ENCODE measurements at regions not wholly inside any gene's neighbourhood (a gene's known extent, or its start where the extent isn't known, plus 50 kb on each side); places are given as distances from the start of the nearest gene placed in this dataset.

DNA sequence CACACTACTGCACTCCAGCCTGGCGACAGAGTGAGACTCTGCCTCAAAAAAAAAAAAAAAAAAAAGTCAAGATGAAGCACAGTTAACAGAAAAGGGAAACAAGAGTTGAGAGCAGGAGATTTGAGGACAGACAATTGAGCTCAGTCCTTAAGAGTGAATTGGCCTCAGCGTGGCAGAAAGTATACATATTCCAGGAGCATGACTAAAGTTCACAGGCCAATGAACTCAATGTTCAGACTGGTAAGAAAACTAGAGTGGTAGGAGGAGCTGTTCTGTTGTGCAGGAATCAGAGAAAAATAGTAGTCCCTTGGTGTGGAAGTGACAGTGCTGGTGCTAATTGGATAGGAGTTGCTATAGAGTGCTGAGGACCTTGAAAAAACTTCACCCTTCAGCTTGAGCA, 60.0 kb downstream of the NRN1 start:
- no peak overlapping the region for H3K14ac ChIP-seq (ENCODE audit: low read length)
- H3K23ac ChIP-seq (ENCODE audit: low read length): no peak overlapping the region
- no peak for DNase-seq
- H3K9me3 ChIP-seq (ENCODE audit: insufficient read depth, low read depth, low read length): no peaks in the 10 kb centered on the region
- H4K8ac ChIP-seq (ENCODE audit: low read depth, low read length): no peak overlapping the region
- H3K9ac ChIP-seq (ENCODE audit: low read length): no peak overlapping the region
- no peak overlapping the region for H2BK12ac ChIP-seq (ENCODE audit: low read length)
- H3K79me1 ChIP-seq (ENCODE audit: low read length): no peaks in the 10 kb centered on the region
- no peak overlapping the region for H2AFZ ChIP-seq (ENCODE audit: insufficient read depth, low read length, poor library complexity)
- no peaks in the 10 kb centered on the region for H3K27me3 ChIP-seq (ENCODE audit: insufficient read depth, low read length)
- no peaks in the 10 kb centered on the region for H3K4me1 ChIP-seq (ENCODE audit: control insufficient read depth in 1 of 2, insufficient read depth in 2 of 2, low read length in 2 of 2)
- H3K4me2 ChIP-seq (ENCODE audit: low read length): no peak overlapping the region
- no peak overlapping the region for H3K27ac ChIP-seq (ENCODE audit: low read depth, low read length)
- no peak overlapping the region for H3K18ac ChIP-seq (ENCODE audit: low read length)
- H2BK5ac ChIP-seq (ENCODE audit: low read depth, low read length, poor library complexity): no peak overlapping the region
- no peak overlapping the region for H4K12ac ChIP-seq (ENCODE audit: low read depth, low read length)
- H3K36me3 ChIP-seq (ENCODE audit: control insufficient read depth in 1 of 2, insufficient read depth in 2 of 2, low read length in 2 of 2): no peaks in the 10 kb centered on the region
- no peak overlapping the region for H3K4me3 ChIP-seq (ENCODE audit: low read depth, low read length)
- no peak overlapping the region for H3K4ac ChIP-seq (ENCODE audit: low read depth, low read length)
- no peak overlapping the region for H2BK120ac ChIP-seq (ENCODE audit: insufficient read depth, low read length, poor library complexity)
- no CpG with 5 or more reads among the region's 2 CpGs for WGBS (ENCODE audit: extremely low coverage, insufficient coverage, insufficient read length)
- H2AK5ac ChIP-seq (ENCODE audit: low read length): no peak overlapping the region
- no peaks in the 10 kb centered on the region for H3K79me2 ChIP-seq (ENCODE audit: control insufficient read depth, insufficient read depth, low read length, poor library complexity)
- H4K91ac ChIP-seq (ENCODE audit: low read depth, low read length): no peak overlapping the region

DNA sequence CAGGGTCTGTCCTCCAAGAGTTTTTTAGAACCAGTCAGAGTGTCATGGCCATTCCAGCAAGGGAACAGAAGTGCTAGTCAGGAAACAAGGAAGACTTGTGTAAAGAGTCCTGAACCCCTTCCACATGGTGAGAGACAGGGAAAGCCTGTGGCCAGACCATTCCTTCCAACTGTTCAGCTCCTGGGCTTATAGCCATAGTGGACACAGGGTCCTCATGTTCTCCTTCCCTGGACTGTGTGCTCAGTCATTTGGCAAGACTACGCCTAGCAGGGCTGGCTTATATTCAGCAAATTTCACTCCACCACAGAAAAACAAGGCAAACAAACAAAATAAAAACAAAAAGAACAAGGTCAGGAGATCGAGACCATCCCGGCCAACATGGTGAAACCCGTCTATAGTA, 60.5 kb downstream of the NRN1 start:
- H3K27ac ChIP-seq (ENCODE audit: low read depth, low read length): no peak overlapping the region
- no peaks in the 10 kb centered on the region for H3K4me1 ChIP-seq (ENCODE audit: control insufficient read depth in 1 of 2, insufficient read depth in 2 of 2, low read length in 2 of 2)
- H3K14ac ChIP-seq (ENCODE audit: low read length): no peak overlapping the region
- H2BK12ac ChIP-seq (ENCODE audit: low read length): no peak overlapping the region
- H3K9me3 ChIP-seq (ENCODE audit: insufficient read depth, low read depth, low read length): no peaks in the 10 kb centered on the region
- DNase-seq: no peak
- no peaks in the 10 kb centered on the region for H3K36me3 ChIP-seq (ENCODE audit: control insufficient read depth in 1 of 2, insufficient read depth in 2 of 2, low read length in 2 of 2)
- no peak overlapping the region for H4K12ac ChIP-seq (ENCODE audit: low read depth, low read length)
- no peak overlapping the region for H3K4me3 ChIP-seq (ENCODE audit: low read depth, low read length)
- no peak overlapping the region for H3K4ac ChIP-seq (ENCODE audit: low read depth, low read length)
- H3K18ac ChIP-seq (ENCODE audit: low read length): no peak overlapping the region
- no peak overlapping the region for H3K9ac ChIP-seq (ENCODE audit: low read length)
- no peak overlapping the region for H2AFZ ChIP-seq (ENCODE audit: insufficient read depth, low read length, poor library complexity)
- no peak overlapping the region for H4K8ac ChIP-seq (ENCODE audit: low read depth, low read length)
- H2AK5ac ChIP-seq (ENCODE audit: low read length): no peak overlapping the region
- no peak overlapping the region for H3K23ac ChIP-seq (ENCODE audit: low read length)
- H3K27me3 ChIP-seq (ENCODE audit: insufficient read depth, low read length): no peaks in the 10 kb centered on the region
- H2BK5ac ChIP-seq (ENCODE audit: low read depth, low read length, poor library complexity): no peak overlapping the region
- H4K91ac ChIP-seq (ENCODE audit: low read depth, low read length): no peak overlapping the region
- no peaks in the 10 kb centered on the region for H3K79me1 ChIP-seq (ENCODE audit: low read length)
- no peaks in the 10 kb centered on the region for H3K79me2 ChIP-seq (ENCODE audit: control insufficient read depth, insufficient read depth, low read length, poor library complexity)
- WGBS (ENCODE audit: extremely low coverage, insufficient coverage, insufficient read length): no CpG with 5 or more reads among the region's 4 CpGs
- no peak overlapping the region for H3K4me2 ChIP-seq (ENCODE audit: low read length)
- no peak overlapping the region for H2BK120ac ChIP-seq (ENCODE audit: insufficient read depth, low read length, poor library complexity)

DNA sequence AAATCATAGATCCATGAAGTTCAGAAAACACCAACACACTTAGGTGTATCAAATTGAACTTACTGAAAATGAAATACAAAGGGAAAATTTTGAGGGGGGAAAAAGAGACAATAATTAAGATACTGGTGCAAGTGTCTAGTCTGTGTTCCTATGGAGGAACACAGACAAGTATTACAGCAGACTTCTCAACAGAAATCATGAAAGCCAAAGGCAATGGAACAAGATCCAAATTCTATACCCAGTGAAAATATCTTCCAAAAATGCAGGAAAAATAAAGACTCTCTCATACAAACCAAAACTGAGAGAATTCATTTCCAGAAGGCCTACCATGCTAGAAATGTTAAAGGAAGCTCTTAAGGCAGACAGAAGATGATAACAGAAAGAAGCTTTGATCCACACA, 63.1 kb downstream of the NRN1 start:
- H3K4ac ChIP-seq (ENCODE audit: low read depth, low read length): no peak overlapping the region
- H2BK120ac ChIP-seq (ENCODE audit: insufficient read depth, low read length, poor library complexity): no peak overlapping the region
- H3K79me2 ChIP-seq (ENCODE audit: control insufficient read depth, insufficient read depth, low read length, poor library complexity): no peaks in the 10 kb centered on the region
- no peak overlapping the region for H3K27ac ChIP-seq (ENCODE audit: low read depth, low read length)
- no peak for DNase-seq
- H3K4me1 ChIP-seq (ENCODE audit: control insufficient read depth in 1 of 2, insufficient read depth in 2 of 2, low read length in 2 of 2): no peaks in the 10 kb centered on the region
- no peak overlapping the region for H4K12ac ChIP-seq (ENCODE audit: low read depth, low read length)
- H2AK5ac ChIP-seq (ENCODE audit: low read length): no peak overlapping the region
- H2BK12ac ChIP-seq (ENCODE audit: low read length): no peak overlapping the region
- no peaks in the 10 kb centered on the region for H3K9me3 ChIP-seq (ENCODE audit: insufficient read depth, low read depth, low read length)
- H3K14ac ChIP-seq (ENCODE audit: low read length): no peak overlapping the region
- H4K91ac ChIP-seq (ENCODE audit: low read depth, low read length): no peak overlapping the region
- no peak overlapping the region for H3K18ac ChIP-seq (ENCODE audit: low read length)
- no peaks in the 10 kb centered on the region for H3K27me3 ChIP-seq (ENCODE audit: insufficient read depth, low read length)
- no peak overlapping the region for H3K9ac ChIP-seq (ENCODE audit: low read length)
- no peak overlapping the region for H2BK5ac ChIP-seq (ENCODE audit: low read depth, low read length, poor library complexity)
- no peaks in the 10 kb centered on the region for H3K79me1 ChIP-seq (ENCODE audit: low read length)
- no peak overlapping the region for H2AFZ ChIP-seq (ENCODE audit: insufficient read depth, low read length, poor library complexity)
- H3K4me3 ChIP-seq (ENCODE audit: low read depth, low read length): no peak overlapping the region
- H3K23ac ChIP-seq (ENCODE audit: low read length): no peak overlapping the region
- no peak overlapping the region for H4K8ac ChIP-seq (ENCODE audit: low read depth, low read length)
- no peak overlapping the region for H3K4me2 ChIP-seq (ENCODE audit: low read length)
- H3K36me3 ChIP-seq (ENCODE audit: control insufficient read depth in 1 of 2, insufficient read depth in 2 of 2, low read length in 2 of 2): no peaks in the 10 kb centered on the region

- no peak for DNase-seq
- Histone ChIP-seq H2AK5ac (ENCODE audit: low read length) (no peak overlapping the region), H2AFZ (ENCODE audit: insufficient read depth, low read length, poor library complexity) (no peak overlapping the region), H3K14ac (ENCODE audit: low read length) (no peak overlapping the region), H3K23ac (ENCODE audit: low read length) (no peak overlapping the region), H3K27me3 (ENCODE audit: insufficient read depth, low read length) (no peaks in the 10 kb centered on the region), H2BK5ac (ENCODE audit: low read depth, low read length, poor library complexity) (no peak overlapping the region), H4K8ac (ENCODE audit: low read depth, low read length) (no peak overlapping the region), H3K4ac (ENCODE audit: low read depth, low read length) (no peak overlapping the region), H3K9ac (ENCODE audit: low read length) (no peak overlapping the region), H4K12ac (ENCODE audit: low read depth, low read length) (no peak overlapping the region), H4K91ac (ENCODE audit: low read depth, low read length) (no peak overlapping the region), H3K79me1 (ENCODE audit: low read length) (no peaks in the 10 kb centered on the region), H3K36me3 (ENCODE audit: control insufficient read depth in 1 of 2, insufficient read depth in 2 of 2, low read length in 2 of 2) (no peaks in the 10 kb centered on the region), H3K27ac (ENCODE audit: low read depth, low read length) (no peak overlapping the region), H3K9me3 (ENCODE audit: insufficient read depth, low read depth, low read length) (no peaks in the 10 kb centered on the region), H3K4me3 (ENCODE audit: low read depth, low read length) (no peak overlapping the region), H2BK120ac (ENCODE audit: insufficient read depth, low read length, poor library complexity) (no peak overlapping the region), H2BK12ac (ENCODE audit: low read length) (no peak overlapping the region), H3K4me2 (ENCODE audit: low read length) (no peak overlapping the region), H3K4me1 (ENCODE audit: control insufficient read depth in 1 of 2, insufficient read depth in 2 of 2, low read length in 2 of 2) (no peaks in the 10 kb centered on the region), H3K79me2 (ENCODE audit: control insufficient read depth, insufficient read depth, low read length, poor library complexity) (no peaks in the 10 kb centered on the region), H3K18ac (ENCODE audit: low read length) (no peak overlapping the region)
- WGBS (ENCODE audit: extremely low coverage, insufficient coverage, insufficient read length): no CpG with 5 or more reads among the region's 1 CpG
These were observed 64.1 kb downstream of the NRN1 start for GRCh38 chr6:5942591-5942990.

- Histone ChIP-seq H3K9ac (ENCODE audit: low read length) (no peak overlapping the region), H3K9me3 (ENCODE audit: insufficient read depth, low read depth, low read length) (no peaks in the 10 kb centered on the region), H3K18ac (ENCODE audit: low read length) (no peak overlapping the region), H3K14ac (ENCODE audit: low read length) (no peak overlapping the region), H4K12ac (ENCODE audit: low read depth, low read length) (no peak overlapping the region), H2BK120ac (ENCODE audit: insufficient read depth, low read length, poor library complexity) (no peak overlapping the region), H2AK5ac (ENCODE audit: low read length) (no peak overlapping the region), H3K27ac (ENCODE audit: low read depth, low read length) (no peak overlapping the region), H2BK5ac (ENCODE audit: low read depth, low read length, poor library complexity) (no peak overlapping the region), H3K4me1 (ENCODE audit: control insufficient read depth in 1 of 2, insufficient read depth in 2 of 2, low read length in 2 of 2) (no peaks in the 10 kb centered on the region), H3K79me1 (ENCODE audit: low read length) (no peaks in the 10 kb centered on the region), H4K91ac (ENCODE audit: low read depth, low read length) (no peak overlapping the region), H3K79me2 (ENCODE audit: control insufficient read depth, insufficient read depth, low read length, poor library complexity) (no peaks in the 10 kb centered on the region), H3K36me3 (ENCODE audit: control insufficient read depth in 1 of 2, insufficient read depth in 2 of 2, low read length in 2 of 2) (no peaks in the 10 kb centered on the region), H4K8ac (ENCODE audit: low read depth, low read length) (no peak overlapping the region), H3K4ac (ENCODE audit: low read depth, low read length) (no peak overlapping the region), H3K4me3 (ENCODE audit: low read depth, low read length) (no peak overlapping the region), H2BK12ac (ENCODE audit: low read length) (no peak overlapping the region), H3K4me2 (ENCODE audit: low read length) (no peak overlapping the region), H2AFZ (ENCODE audit: insufficient read depth, low read length, poor library complexity) (no peak overlapping the region), H3K23ac (ENCODE audit: low read length) (no peak overlapping the region), H3K27me3 (ENCODE audit: insufficient read depth, low read length) (no peaks in the 10 kb centered on the region)
- WGBS (ENCODE audit: extremely low coverage, insufficient coverage, insufficient read length): no CpG with 5 or more reads among the region's 5 CpGs
- DNase-seq: no peak
These were observed 65.5 kb downstream of the NRN1 start for GRCh38 chr6:5941188-5941587.

Data from trophoblast cell (in vitro differentiated cells and primary cell).